C4-2B (cell line): ENCODE measurements at regions not wholly inside any gene's neighbourhood (a gene's known extent, or its start where the extent isn't known, plus 50 kb on each side); places are given as distances from the start of the nearest gene placed in this dataset.

Experiments used
- H3K27ac ChIP-seq: fragments of 450-650 bp; 2 replicates; pipeline ENCODE4 v1.5.1; 2017
- ZFX ChIP-seq: fragments of 450-650 bp; IDR thresholded peaks from 2 replicates; pipeline ENCODE4 v1.6.1; 2017
- TF ChIP-seq, protein P1 (sequence below): fragments of 450-650 bp; conservative IDR thresholded peaks from 2 replicates; pipeline ENCODE4 v1.5.1; 2017; ENCODE audit warnings: mild to moderate bottlenecking

DNA sequence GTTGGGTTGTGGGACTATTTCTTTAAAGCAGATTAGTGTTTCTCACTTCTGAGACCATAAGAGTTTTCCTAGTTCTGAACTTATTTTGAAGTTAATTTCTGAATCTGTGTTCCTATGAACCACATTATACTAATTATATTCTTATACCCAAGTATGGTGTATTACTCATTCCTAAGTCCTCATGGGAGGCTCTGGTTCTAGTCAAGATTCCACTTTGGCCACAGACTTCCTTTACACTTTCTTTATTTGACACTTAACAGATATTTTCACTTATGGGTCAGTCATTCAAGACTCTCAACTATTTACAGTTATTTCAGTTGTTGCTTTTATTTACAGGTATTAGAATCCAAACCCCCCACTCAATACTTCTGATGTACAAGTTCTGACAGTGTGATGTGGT lies 937.2 kb upstream of the TYRP1 start:
- no peak for TF ChIP-seq ZFX
- TF ChIP-seq, protein P1, sequence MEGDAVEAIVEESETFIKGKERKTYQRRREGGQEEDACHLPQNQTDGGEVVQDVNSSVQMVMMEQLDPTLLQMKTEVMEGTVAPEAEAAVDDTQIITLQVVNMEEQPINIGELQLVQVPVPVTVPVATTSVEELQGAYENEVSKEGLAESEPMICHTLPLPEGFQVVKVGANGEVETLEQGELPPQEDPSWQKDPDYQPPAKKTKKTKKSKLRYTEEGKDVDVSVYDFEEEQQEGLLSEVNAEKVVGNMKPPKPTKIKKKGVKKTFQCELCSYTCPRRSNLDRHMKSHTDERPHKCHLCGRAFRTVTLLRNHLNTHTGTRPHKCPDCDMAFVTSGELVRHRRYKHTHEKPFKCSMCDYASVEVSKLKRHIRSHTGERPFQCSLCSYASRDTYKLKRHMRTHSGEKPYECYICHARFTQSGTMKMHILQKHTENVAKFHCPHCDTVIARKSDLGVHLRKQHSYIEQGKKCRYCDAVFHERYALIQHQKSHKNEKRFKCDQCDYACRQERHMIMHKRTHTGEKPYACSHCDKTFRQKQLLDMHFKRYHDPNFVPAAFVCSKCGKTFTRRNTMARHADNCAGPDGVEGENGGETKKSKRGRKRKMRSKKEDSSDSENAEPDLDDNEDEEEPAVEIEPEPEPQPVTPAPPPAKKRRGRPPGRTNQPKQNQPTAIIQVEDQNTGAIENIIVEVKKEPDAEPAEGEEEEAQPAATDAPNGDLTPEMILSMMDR, result no peak
- H3K27ac ChIP-seq, result no peak overlapping the region

DNA sequence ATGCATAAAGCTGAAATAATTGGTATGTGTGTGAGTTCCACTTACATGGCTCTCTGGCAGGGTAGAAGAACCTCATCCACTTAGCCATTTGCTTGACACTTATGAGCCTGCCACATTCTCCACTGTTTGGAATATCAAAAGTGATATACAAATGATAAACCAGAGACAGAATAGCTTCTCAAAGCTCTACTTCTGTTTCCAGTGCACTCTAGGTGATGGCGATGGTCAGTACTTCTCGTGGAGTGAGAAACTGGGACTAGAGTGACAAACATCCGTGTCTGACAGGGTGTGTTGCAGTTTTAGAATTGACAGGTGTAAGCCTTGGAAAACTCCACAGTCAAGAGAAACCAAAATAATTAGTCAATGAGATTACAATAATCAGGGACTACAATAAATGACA lies 935.8 kb upstream of the TYRP1 start:
- H3K27ac ChIP-seq, result no peak overlapping the region
- no peak for TF ChIP-seq ZFX
- TF ChIP-seq, protein P1, result no peak

DNA sequence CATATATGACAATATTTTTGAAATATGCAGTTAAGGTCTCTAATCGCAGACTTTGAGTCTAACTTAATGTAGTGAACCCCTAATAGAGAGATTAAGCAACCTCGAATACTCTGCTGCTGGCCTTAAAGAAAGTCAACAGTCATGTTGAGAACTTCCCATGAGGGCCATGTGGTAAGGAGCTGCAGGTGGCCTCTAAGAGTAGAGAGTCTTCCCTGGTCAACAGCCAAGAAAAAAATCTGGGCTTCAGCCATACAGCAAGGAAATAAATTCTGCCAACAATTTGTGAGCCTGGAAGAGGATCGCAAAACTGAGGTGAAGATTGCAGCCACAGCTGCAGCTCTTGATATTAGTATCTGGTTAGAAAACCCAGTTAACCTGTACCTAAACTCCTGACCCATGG lies 935.2 kb upstream of the TYRP1 start:
- TF ChIP-seq, protein P1, result no peak
- TF ChIP-seq ZFX, result no peak

DNA sequence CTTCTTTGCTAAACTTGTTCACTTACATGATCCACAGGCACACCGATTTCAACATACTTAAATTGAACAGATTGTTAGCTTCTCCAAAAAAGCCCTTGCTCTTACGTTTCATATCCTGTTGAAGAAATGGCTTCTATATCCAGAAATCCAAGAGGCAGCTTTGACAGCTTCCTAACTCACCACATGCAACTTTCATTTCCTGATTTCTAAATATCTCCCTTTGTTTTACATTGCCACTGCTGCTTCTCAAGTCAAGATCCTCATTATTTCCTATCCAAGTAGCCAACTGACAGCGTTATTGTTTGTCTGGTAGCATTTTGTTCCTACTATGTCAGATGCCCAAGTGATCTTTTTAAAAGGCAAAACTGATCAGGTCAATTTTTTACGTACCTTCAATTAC lies 913.2 kb upstream of the TYRP1 start:
- H3K27ac ChIP-seq, result no peak overlapping the region
- TF ChIP-seq, protein P1, result no peak
- TF ChIP-seq ZFX, result no peak

More for the DNA sequence above, 935.2 kb upstream of the TYRP1 start:
- H3K27ac ChIP-seq, result no peak overlapping the region

DNA sequence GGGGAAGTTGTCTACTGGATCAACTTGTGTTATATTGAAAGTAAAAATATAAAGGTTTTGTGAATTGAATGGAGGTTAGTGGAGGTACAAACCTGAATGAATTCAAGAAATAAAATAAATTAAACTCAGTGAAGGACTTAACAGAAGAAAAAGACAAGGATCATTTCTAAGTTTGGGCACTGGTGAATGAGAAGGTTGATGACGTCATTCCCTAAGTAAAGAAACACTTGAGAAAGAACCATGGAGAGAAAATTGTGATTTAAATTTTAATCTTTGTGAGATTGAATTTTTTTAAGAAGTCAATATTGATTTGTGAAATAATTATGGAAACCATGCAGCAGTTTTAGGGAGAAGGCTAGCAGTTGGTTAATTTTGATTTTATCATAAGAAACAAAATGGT lies 900.3 kb upstream of the TYRP1 start:
- TF ChIP-seq ZFX, result no peak
- TF ChIP-seq, protein P1, result no peak

DNA sequence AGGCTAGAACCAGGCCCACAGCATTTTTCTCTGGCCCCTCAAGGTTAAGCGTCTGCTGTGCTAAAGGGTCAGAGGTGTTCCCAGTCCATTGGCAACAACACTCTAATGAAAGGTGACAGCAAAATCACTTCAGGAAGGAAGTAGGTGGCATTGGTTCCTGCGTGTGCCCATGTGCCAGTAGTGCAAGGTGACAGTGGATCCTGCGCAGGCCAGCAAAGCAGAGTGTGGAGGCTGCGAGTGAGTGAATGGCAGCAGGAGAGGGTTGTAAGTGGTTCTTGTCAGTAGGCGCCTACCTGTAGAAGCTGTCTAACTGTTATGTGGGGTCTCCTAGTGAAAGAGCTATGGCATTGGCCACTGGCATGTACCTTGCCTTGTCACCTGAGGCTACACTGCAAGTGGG lies 898.2 kb upstream of the TYRP1 start:
- H3K27ac ChIP-seq, result no peak overlapping the region
- TF ChIP-seq, protein P1, result no peak
- no peak for TF ChIP-seq ZFX

More for the DNA sequence above, 900.3 kb upstream of the TYRP1 start:
- H3K27ac ChIP-seq, result no peak overlapping the region

DNA sequence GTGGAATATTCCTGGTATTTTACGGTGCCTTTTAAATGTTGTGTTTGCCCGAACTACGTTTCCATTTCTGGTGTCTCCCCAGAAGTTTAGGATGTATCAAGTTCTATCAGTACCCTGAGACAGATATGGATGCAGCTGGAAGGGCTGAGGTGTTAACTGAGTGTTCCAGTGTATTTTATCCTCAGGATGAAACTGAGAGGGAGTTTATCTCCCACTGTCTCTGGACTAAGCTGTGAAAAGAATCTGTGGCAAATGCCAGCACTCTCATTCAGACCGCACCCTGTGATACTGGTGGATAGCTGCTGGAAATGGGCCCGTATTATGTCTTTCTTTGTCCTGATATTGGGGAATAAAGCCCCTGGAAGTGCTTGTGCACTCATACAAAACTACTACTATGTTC lies 887.2 kb upstream of the TYRP1 start:
- no peak for TF ChIP-seq ZFX
- TF ChIP-seq, protein P1, result no peak
- H3K27ac ChIP-seq, result no peak overlapping the region
